CD4-positive, alpha-beta memory T cell (primary cell): ENCODE measurements at regions not wholly inside any gene's neighbourhood (a gene's known extent, or its start where the extent isn't known, plus 50 kb on each side); places are given as distances from the start of the nearest gene placed in this dataset.

Experiments
- CTCF ChIA-PET: fragments of 350-600 bp; sonication (Branson Sonifier 250); formaldehyde crosslinking; loops from one replicate; lab custom pipeline; 2021; ENCODE audit warnings: inconsistent platforms; ENCODE audit not compliant: partially characterized antibody; lab: Charles Lee
- POLR2A ChIA-PET: fragments of 350-600 bp; sonication (Branson Sonifier 250); formaldehyde crosslinking; loops from one replicate; lab custom pipeline; 2021; ENCODE audit not compliant: partially characterized antibody; lab: Charles Lee
- DNase-seq, 5 donors: peaks; one replicate each; pipeline versions ENCODE4 v3.0.0 to v3.0.0-alpha.2; 2020 to 2022; ENCODE audit warnings: mixed read lengths in 1 of 5
- H3K27ac ChIP-seq: one replicate; pipeline ENCODE4 v1.7.0; 2013; ENCODE audit warnings: low read depth, low read length
- H3K27me3 ChIP-seq: 2 replicates; pipeline ENCODE4 v1.7.0; 2013; ENCODE audit warnings: mild to moderate bottlenecking, low read length, moderate library complexity; ENCODE audit not compliant: insufficient read depth
- H3K36me3 ChIP-seq: 2 replicates; pipeline ENCODE4 v1.7.0; 2013; ENCODE audit warnings: mild to moderate bottlenecking, low read length, moderate library complexity; ENCODE audit not compliant: insufficient read depth
- H3K4me1 ChIP-seq: 2 replicates; pipeline ENCODE4 v1.7.0; 2013; ENCODE audit warnings: mild to moderate bottlenecking, low read length, moderate library complexity; ENCODE audit not compliant: insufficient read depth
- H3K4me3 ChIP-seq, 2 donors: one replicate each; pipeline ENCODE4 v1.7.0; 2013; ENCODE audit warnings: low read length in 2 of 2, mild to moderate bottlenecking in 1 of 2
- H3K9me3 ChIP-seq, 2 donors: one replicate each; pipeline ENCODE4 v1.7.0; 2013; ENCODE audit warnings: low read length in 2 of 2, control low read depth in 1 of 2; ENCODE audit not compliant: control insufficient read depth in 1 of 2
- H3K27ac Mint-ChIP-seq, 7 donors: one replicate each; pipeline ENCODE4 v1.8.0; 2020 to 2021; ENCODE audit warnings: mixed read lengths in 7 of 7, mild to moderate bottlenecking in 6 of 7, inconsistent platforms in 3 of 7, moderate library complexity in 3 of 7
- H3K27me3 Mint-ChIP-seq, 2 donors: one replicate each; pipeline ENCODE4 v1.8.0; 2020 to 2021; ENCODE audit warnings: mixed read lengths in 2 of 2
- H3K36me3 Mint-ChIP-seq, 2 donors: one replicate each; pipeline ENCODE4 v1.8.0; 2020 to 2021; ENCODE audit warnings: mixed read lengths in 2 of 2, inconsistent platforms in 1 of 2, mild to moderate bottlenecking in 1 of 2
- H3K4me1 Mint-ChIP-seq, 4 donors: one replicate each; pipeline ENCODE4 v1.8.0; 2020 to 2021; ENCODE audit warnings: mixed read lengths in 4 of 4, mild to moderate bottlenecking in 1 of 4
- H3K4me3 Mint-ChIP-seq, 8 donors: one replicate each; pipeline ENCODE4 v1.8.0; 2020 to 2021; ENCODE audit warnings: mixed read lengths in 8 of 8, mild to moderate bottlenecking in 7 of 8, moderate library complexity in 6 of 8, inconsistent platforms in 3 of 8
- H3K9me3 Mint-ChIP-seq, 8 donors: one replicate each; pipeline ENCODE4 v1.8.0; 2020 to 2021; ENCODE audit warnings: mixed read lengths in 8 of 8, mild to moderate bottlenecking in 5 of 8, inconsistent platforms in 3 of 8, moderate library complexity in 1 of 8
- intact Hi-C: fragments of 100-400 bp; cut with micrococcal nuclease; formaldehyde crosslinking; loops from one replicate; pipeline ENCODE4 v1.15.1; 2023

GRCh38 chr15:69592954-69593353 is 140.3 kb downstream of the RPLP1 start:
- no peak overlapping the region for H3K27ac ChIP-seq
- H3K9me3 ChIP-seq: no peaks in the 10 kb centered on the region
- H3K4me3 ChIP-seq: no peak overlapping the region
- Mint-ChIP-seq H3K27ac (no peak overlapping the region), H3K4me1 (peaks cover 0 to 6% (median under 1%) of the 10 kb centered on the region in 4 donors), H3K27me3 (peaks cover 2 to 4% of the 10 kb centered on the region in 2 donors), H3K36me3 (no peaks in the 10 kb centered on the region), H3K9me3 (no peaks in the 10 kb centered on the region), H3K4me3 (no peak overlapping the region)
- ChIA-PET POLR2A (no interaction called here), CTCF (interaction anchor here (0.7 to 1.0 kb wide), 3 partner anchors 11 to 922 kb away, joined by 3 read pairs; no protein-coding TSS in a partner anchor)
- H3K4me1 ChIP-seq: no peaks in the 10 kb centered on the region
- H3K36me3 ChIP-seq: no peaks in the 10 kb centered on the region
- DNase-seq: no peak
- intact Hi-C loops: no loop called here
- no peaks in the 10 kb centered on the region for H3K27me3 ChIP-seq

DNA sequence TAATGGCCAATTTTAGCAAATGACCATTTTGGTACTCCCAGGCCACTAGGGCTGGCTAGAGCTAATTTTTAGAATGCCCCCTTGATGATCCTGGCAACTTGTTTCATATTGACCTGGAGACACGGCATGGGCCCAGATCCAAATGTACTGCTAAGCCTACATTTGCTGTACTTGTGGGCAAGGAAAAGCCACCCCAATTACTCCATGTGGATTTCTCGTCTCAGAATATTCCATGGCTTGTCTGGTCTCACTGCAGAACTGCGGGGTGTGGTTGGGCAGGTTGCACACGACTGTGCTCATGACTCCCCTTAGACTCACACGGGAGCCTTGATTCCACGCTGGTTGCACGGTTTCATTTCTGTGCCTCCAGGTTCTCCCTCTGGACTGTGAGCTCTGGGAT is 140.9 kb downstream of the RPLP1 start:
- Histone ChIP-seq H3K27ac (no peak overlapping the region), H3K27me3 (no peaks in the 10 kb centered on the region), H3K36me3 (no peaks in the 10 kb centered on the region), H3K9me3 (no peaks in the 10 kb centered on the region), H3K4me3 (no peak overlapping the region), H3K4me1 (no peaks in the 10 kb centered on the region)
- Mint-ChIP-seq H3K27ac (no peak overlapping the region), H3K4me1 (peaks cover 0 to 6% (median under 1%) of the 10 kb centered on the region in 4 donors), H3K36me3 (no peaks in the 10 kb centered on the region), H3K4me3 (no peak overlapping the region), H3K9me3 (no peaks in the 10 kb centered on the region), H3K27me3 (peaks cover 2 to 6% of the 10 kb centered on the region in 2 donors)
- DNase-seq: no peak
- ChIA-PET CTCF (interaction anchor here (1.0 kb wide), 1 partner anchor 11 kb away, joined by 3 read pairs; no protein-coding TSS in a partner anchor), POLR2A (no interaction called here)
- intact Hi-C loops: no loop called here

GRCh38 chr15:69593981-69594966 is 141.7 kb downstream of the RPLP1 start:
- peaks cover 2 to 11% of the 10 kb centered on the region in 2 donors for H3K27me3 Mint-ChIP-seq
- ChIA-PET POLR2A (no interaction called here), CTCF (interaction anchor here (1.0 kb wide), 1 partner anchor 10 kb away, joined by 3 read pairs; no protein-coding TSS in a partner anchor)
- no peaks in the 10 kb centered on the region for H3K27me3 ChIP-seq
- no peaks in the 10 kb centered on the region for H3K36me3 ChIP-seq
- H3K4me1 ChIP-seq: no peaks in the 10 kb centered on the region
- no peak overlapping the region for H3K4me3 ChIP-seq
- no peaks in the 10 kb centered on the region for H3K9me3 ChIP-seq
- H3K27ac Mint-ChIP-seq: peak overlapping the region in 2 of 7 donors; percentile 33 to 37
- peaks cover 0 to 6% (median under 1%) of the 10 kb centered on the region in 4 donors for H3K4me1 Mint-ChIP-seq
- no peaks in the 10 kb centered on the region for H3K9me3 Mint-ChIP-seq
- intact Hi-C loops: no loop called here
- H3K36me3 Mint-ChIP-seq: no peaks in the 10 kb centered on the region
- H3K27ac ChIP-seq: no peak overlapping the region
- H3K4me3 Mint-ChIP-seq: no peak overlapping the region
- DNase-seq: no peak

GRCh38 chr15:69595009-69595791 is 142.6 kb downstream of the RPLP1 start:
- Mint-ChIP-seq H3K4me3 (peak overlapping the region in 1 of 8 donors; percentile 15), H3K27me3 (peaks cover 2 to 11% of the 10 kb centered on the region in 2 donors), H3K4me1 (peaks cover 0 to 6% (median under 1%) of the 10 kb centered on the region in 4 donors), H3K9me3 (no peaks in the 10 kb centered on the region), H3K36me3 (no peaks in the 10 kb centered on the region), H3K27ac (peak overlapping the region in 2 of 7 donors; percentile 33 to 56)
- intact Hi-C loops: no loop called here
- CTCF ChIA-PET: no interaction called here
- DNase-seq: no peak
- POLR2A ChIA-PET: no interaction called here
- Histone ChIP-seq H3K27ac (no peak overlapping the region), H3K4me1 (no peaks in the 10 kb centered on the region), H3K36me3 (no peaks in the 10 kb centered on the region), H3K27me3 (no peaks in the 10 kb centered on the region), H3K9me3 (no peaks in the 10 kb centered on the region), H3K4me3 (no peak overlapping the region)

GRCh38 chr15:69597061-69597592 is 144.5 kb downstream of the RPLP1 start:
- H3K9me3 Mint-ChIP-seq: no peaks in the 10 kb centered on the region
- Histone ChIP-seq H3K9me3 (no peaks in the 10 kb centered on the region), H3K27me3 (no peaks in the 10 kb centered on the region), H3K4me3 (no peak overlapping the region), H3K36me3 (no peaks in the 10 kb centered on the region), H3K27ac (no peak overlapping the region), H3K4me1 (no peaks in the 10 kb centered on the region)
- ChIA-PET POLR2A (no interaction called here), CTCF (interaction anchor here (1.0 kb wide), 1 partner anchor 22 kb away, joined by 3 read pairs; no protein-coding TSS in a partner anchor)
- no peaks in the 10 kb centered on the region for H3K36me3 Mint-ChIP-seq
- H3K27me3 Mint-ChIP-seq: peaks cover 2 to 11% of the 10 kb centered on the region in 2 donors
- no peak overlapping the region for H3K27ac Mint-ChIP-seq
- no peak overlapping the region for H3K4me3 Mint-ChIP-seq
- DNase-seq: no peak
- intact Hi-C loops: no loop called here
- peaks cover 0 to 6% (median under 1%) of the 10 kb centered on the region in 4 donors for H3K4me1 Mint-ChIP-seq

GRCh38 chr15:69599271-69599670 is 146.7 kb downstream of the RPLP1 start:
- no peak for DNase-seq
- H3K27ac Mint-ChIP-seq: no peak overlapping the region
- H3K27me3 Mint-ChIP-seq: peaks cover 2 to 13% of the 10 kb centered on the region in 2 donors
- Histone ChIP-seq H3K4me3 (no peak overlapping the region), H3K4me1 (no peaks in the 10 kb centered on the region), H3K9me3 (no peaks in the 10 kb centered on the region), H3K27me3 (no peaks in the 10 kb centered on the region), H3K36me3 (no peaks in the 10 kb centered on the region), H3K27ac (no peak overlapping the region)
- intact Hi-C loops: no loop called here
- H3K36me3 Mint-ChIP-seq: no peaks in the 10 kb centered on the region
- no peak overlapping the region for H3K4me3 Mint-ChIP-seq
- ChIA-PET POLR2A (no interaction called here), CTCF (no interaction called here)
- peaks cover 0 to 5% (median 0%) of the 10 kb centered on the region in 4 donors for H3K4me1 Mint-ChIP-seq
- H3K9me3 Mint-ChIP-seq: no peaks in the 10 kb centered on the region
